Kidney tubule cell (primary cell): ENCODE measurements at regions not wholly inside any gene's neighbourhood (a gene's known extent, or its start where the extent isn't known, plus 50 kb on each side); places are given as distances from the start of the nearest gene placed in this dataset.

Experiments used
- DNase-seq: peaks from one replicate; pipeline ENCODE4 v3.0.0-alpha.2; 2018; ENCODE audit warnings: low spot score

- no peak for DNase-seq
Observed at GRCh38 chr20:19807946-19808330, 49.9 kb downstream of the RIN2 start.

GRCh38 chr20:19808498-19808897 is 50.4 kb downstream of the RIN2 start:
- DNase-seq, result no peak

GRCh38 chr20:19809505-19809904 is 51.4 kb downstream of the RIN2 start:
- no peak for DNase-seq

- no peak for DNase-seq
Observed at GRCh38 chr20:19811231-19811630, 53.2 kb downstream of the RIN2 start.

- DNase-seq, result no peak
Observed at GRCh38 chr20:19812056-19812455, 54.0 kb downstream of the RIN2 start.

GRCh38 chr20:19812696-19813095 is 54.6 kb downstream of the RIN2 start:
- no peak for DNase-seq

- DNase-seq, result no peak
Observed at GRCh38 chr20:19813846-19814640, 56.0 kb downstream of the RIN2 start.

- DNase-seq, result peak; percentile 97
Observed at GRCh38 chr20:19815553-19815991, 57.5 kb downstream of the RIN2 start.

GRCh38 chr20:19816386-19816785 is 58.3 kb downstream of the RIN2 start:
- no peak for DNase-seq

GRCh38 chr20:19817017-19817416 is 59.0 kb downstream of the RIN2 start:
- DNase-seq, result peak; percentile 43

- no peak for DNase-seq
Observed at GRCh38 chr20:19819149-19819548, 61.1 kb downstream of the RIN2 start.

GRCh38 chr20:19820555-19821211 is 62.6 kb downstream of the RIN2 start:
- DNase-seq, result no peak

- no peak for DNase-seq
Observed at GRCh38 chr20:19821606-19822005, 63.5 kb downstream of the RIN2 start.

GRCh38 chr20:19823216-19823615 is 65.2 kb downstream of the RIN2 start:
- no peak for DNase-seq

GRCh38 chr20:19823971-19824370 is 65.9 kb downstream of the RIN2 start:
- no peak for DNase-seq

GRCh38 chr20:19824861-19825260 is 66.8 kb downstream of the RIN2 start:
- no peak for DNase-seq

GRCh38 chr20:19826179-19826914 is 68.3 kb downstream of the RIN2 start:
- no peak for DNase-seq

- DNase-seq, result no peak
Observed at GRCh38 chr20:19827818-19828217, 69.8 kb downstream of the RIN2 start.

GRCh38 chr20:19828232-19828631 is 70.2 kb downstream of the RIN2 start:
- peak; percentile 50 for DNase-seq

GRCh38 chr20:19830211-19830785 is 72.2 kb downstream of the RIN2 start:
- peak; percentile 76 for DNase-seq

GRCh38 chr20:19832875-19833274 is 74.8 kb downstream of the RIN2 start:
- DNase-seq, result no peak

- DNase-seq, result no peak
Observed at GRCh38 chr20:19833395-19833794, 75.3 kb downstream of the RIN2 start.

GRCh38 chr20:19834287-19834686 is 76.2 kb downstream of the RIN2 start:
- no peak for DNase-seq
